Globus pallidus (tissue), 1 donor: ENCODE measurements at regions not wholly inside any gene's neighbourhood (a gene's known extent, or its start where the extent isn't known, plus 50 kb on each side); places are given as distances from the start of the nearest gene placed in this dataset.

Source experiments
- DNase-seq: peaks from one replicate; pipeline ENCODE4 v3.0.0-alpha.2; 2015; ENCODE audit warnings: low spot score

GRCh38 chr7:1286946-1287645, 54.4 kb downstream of the UNCX start:
- DNase-seq = no peak

- no peak for DNase-seq
Measured at GRCh38 chr7:1287752-1288201, 55.1 kb downstream of the UNCX start.

- DNase-seq = no peak
Measured at GRCh38 chr7:1288390-1288995, 55.8 kb downstream of the UNCX start.

- no peak for DNase-seq
Measured at GRCh38 chr7:1288996-1289551, 56.4 kb downstream of the UNCX start.

- no peak for DNase-seq
Measured at GRCh38 chr7:1289666-1290025, 57.0 kb downstream of the UNCX start.

- DNase-seq = peak; percentile 41
Measured at GRCh38 chr7:1290026-1290678, 57.5 kb downstream of the UNCX start.

- no peak for DNase-seq
Measured at GRCh38 chr7:1290679-1291356, 58.1 kb downstream of the UNCX start.

GRCh38 chr7:1291357-1291689, 58.7 kb downstream of the UNCX start:
- DNase-seq = no peak

- no peak for DNase-seq
Measured at GRCh38 chr7:1291845-1292765, 59.4 kb downstream of the UNCX start.

DNA sequence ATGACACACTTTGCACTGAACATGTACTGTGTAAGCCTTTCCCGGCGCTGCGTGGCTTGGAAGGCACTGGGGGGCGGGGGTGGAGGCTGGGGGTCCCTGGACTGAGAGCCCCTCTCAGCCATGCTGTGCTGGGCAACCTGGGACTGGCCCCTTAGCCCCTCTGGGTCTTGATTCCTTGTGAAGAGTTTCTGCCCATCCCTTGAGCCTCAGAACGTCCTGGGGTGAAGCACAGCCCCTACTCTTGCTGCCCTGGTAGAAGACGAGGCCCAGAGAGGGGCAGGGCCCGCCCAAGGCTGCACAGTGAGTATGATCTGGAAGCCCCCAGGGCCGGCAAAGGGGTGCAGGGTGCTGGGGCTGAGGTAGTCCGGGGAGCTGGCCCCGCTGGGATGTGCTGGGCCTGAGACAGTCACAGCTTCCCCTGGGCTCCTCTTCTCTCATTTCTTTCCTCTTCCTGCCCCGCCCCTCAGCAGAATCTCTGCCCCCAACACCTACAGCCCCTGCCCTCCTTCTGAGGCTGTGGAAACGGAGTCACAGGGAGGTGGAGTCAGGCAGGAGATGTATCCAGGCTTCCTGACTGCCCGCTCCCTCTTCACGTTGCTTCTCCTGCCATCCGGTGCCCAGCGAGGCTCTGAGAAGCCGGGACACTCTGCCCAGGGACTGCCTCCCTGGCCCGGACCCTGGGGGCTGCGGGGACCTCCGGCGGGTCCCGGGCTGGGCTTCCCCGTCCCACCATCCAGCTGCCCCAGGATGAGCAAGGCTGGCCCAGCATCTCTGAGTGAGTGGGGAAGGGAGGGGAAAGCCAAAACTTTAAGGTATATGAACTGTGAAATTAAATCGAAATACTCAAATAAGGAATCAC, 60.5 kb downstream of the UNCX start:
- DNase-seq = no peak

DNA sequence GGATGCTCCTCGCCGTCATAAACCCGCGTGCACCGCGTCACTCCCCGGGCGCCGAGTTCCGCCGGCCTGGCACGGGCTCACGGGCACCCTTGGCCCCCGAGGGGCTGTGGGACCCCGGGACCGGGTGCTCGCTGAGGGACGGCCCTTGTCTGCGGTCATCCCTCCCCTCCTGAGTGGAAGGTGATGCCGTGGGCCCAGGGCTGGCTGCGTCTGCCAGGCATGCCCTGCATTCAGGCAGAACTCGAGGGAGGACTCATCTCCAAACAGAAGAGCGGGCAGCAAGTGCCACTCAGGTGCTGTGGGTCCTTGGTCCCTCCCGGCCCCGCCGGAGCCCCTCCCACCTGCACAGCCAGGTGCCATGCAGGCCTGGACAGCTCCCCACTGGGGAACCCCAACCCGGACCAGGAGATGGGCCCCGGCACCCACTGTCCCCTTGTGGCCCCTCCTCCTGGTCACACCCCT, 61.3 kb downstream of the UNCX start:
- DNase-seq = no peak

DNA sequence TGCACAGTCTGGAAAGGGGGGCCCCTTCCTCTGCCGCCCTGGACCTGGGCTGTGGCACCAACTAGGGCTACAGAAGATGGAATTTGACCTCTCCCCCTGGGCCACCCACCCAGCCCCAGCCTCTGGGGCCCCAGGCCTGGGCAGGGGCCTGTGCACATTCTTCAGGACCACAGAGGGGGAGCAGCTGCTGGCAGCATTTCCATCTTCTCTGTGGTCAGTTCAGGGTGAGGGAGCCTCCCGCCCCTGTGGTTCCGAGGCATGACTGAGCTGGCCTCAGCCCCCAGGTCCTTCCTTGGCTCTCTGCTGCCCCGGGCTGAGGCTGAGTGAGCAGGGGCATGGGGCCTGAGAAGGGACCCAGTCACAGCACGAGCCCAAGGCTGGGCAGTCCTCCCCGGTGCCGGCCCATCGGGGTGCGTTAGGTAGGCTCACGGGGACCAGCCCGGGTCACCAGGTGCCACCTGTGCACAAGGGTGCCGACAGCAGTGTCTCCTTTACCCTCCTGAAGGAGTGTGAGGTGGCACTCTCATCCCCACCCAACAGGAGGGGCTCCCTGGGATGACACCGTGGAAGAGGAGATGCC, 63.2 kb downstream of the UNCX start:
- no peak for DNase-seq

DNA sequence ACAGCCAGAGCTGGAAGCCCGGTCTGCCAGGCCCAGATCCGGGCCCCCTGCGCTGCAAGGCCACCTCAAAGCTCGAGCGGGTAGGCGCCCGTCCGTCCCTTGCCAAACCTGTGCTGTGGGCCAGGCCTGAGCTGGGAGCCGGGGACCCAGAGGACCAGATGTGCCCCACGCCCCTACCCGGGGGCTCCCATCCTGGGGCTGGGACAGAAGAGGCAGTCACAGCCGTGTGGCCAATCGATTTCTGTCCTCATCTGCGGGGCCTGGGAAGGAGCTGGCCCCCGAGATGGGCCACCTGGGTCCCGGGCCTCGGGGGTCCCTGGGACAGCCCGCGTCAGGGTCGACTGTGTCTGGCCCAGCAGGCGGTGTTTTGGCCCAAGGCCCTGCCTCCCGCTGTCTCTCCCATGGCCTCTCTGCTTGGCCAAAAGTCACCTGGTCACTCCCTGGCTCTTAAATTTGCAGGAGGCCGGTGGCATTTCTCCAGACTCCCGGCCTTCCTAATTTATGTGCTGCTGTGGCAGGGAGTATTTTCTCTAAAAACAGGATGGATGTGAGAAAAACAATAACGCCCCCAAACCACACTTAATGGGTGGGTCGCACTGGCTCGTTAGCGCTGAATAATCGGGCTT, 63.8 kb downstream of the UNCX start:
- no peak for DNase-seq

- DNase-seq = no peak
Measured at GRCh38 chr7:1297017-1297960, 64.6 kb downstream of the UNCX start.

DNA sequence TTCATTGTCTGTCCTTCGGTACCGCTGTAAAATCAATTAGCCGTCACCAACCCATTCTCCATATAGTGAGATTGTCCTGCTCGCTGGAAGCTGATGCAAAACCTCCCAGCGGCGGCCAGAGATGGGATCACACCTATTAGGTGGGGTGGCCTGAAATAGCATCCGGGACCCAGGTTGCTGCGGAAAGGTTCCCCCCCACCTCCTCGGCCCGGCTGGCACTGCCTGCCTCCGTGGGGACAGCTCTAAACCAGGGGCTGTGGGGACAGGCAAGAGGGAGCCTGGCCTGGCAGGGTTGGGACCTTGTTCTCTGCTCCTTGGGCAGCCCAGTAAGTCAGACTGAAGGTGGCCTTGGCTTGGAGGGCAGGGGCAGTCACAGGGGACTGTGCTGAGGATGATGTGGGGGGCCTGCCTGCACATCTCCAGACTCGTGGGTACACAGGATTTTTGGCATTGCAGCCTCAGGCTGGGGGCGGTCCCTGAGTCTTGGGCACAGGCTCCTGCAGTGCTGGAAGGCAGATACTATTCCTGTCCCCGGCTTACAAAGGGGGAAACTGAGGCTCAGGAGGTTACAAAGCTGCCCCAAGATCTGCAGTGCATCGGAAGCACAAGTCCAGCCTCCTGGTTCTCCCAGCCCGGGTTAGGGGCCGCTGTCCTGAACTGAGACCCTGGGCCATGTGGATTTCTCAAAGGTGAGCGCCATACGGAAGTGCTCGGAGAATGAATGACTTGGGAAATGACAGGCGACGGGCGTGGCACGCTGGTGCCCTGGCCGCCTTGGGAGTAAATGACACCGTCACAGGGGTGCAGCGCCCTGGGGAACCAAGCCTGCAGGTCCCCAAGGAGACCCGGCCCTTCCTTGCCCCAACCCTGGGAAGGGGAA, 65.6 kb downstream of the UNCX start:
- DNase-seq = no peak

DNA sequence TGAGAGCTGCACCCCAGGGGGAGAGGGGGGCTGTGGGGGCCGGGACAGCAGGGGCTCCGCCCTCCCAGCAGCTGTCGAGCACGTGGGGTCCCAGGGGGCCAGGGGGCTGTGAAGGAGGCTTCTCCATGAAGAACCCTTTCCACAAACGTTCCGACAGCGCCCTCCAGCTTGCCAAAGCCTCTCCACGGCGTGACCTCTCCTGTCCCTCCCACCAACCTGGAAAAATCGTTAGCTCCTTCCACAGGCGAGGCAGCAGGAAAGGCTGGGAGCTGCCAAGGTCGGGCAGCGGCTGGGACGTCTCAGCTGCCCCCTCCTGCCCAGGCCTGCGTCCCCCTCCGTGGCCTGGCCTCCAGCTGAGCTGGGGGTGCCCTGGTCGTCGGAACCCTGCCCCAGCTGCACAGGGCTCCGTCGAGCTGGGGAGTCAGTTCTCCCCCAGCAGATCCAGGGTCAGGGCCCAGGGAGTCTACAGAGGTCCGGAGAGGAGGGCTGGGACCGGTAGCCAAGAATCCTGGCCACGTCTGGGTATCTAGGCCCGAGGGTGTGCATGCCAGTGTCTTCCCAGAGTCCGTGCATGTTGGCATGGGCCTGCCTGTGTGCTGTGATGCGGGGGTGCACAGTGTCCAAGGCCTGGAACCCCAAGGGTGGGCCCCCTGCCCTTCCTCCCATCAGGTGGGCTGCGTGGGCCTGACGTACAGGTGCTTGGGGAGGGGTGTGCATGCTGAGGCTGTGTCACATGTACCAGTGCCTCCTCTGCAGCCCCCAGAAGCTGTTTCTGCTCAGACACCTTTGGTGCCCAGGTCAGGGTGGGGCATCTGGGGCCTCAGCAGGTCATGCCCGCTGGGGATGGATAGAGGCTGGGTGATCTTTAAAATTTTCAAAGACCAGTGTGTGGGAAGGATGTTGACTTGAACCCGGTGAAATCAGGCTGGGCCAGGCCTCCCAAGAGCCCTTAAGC, 66.5 kb downstream of the UNCX start:
- DNase-seq = no peak
